Loucy (cell line): ENCODE measurements at regions not wholly inside any gene's neighbourhood (a gene's known extent, or its start where the extent isn't known, plus 50 kb on each side); places are given as distances from the start of the nearest gene placed in this dataset.

Experiments
- CTCF ChIP-seq: fragments of 200-600 bp; sonication (generic); conservative IDR thresholded peaks from 2 replicates; pipeline ENCODE4 v1.5.1; 2014; ENCODE audit warnings: mild to moderate bottlenecking, antibody characterized with exemption, low read length
- EZH2phosphoT487 ChIP-seq: fragments of 200-600 bp; IDR thresholded peaks from 2 replicates; pipeline ENCODE4 v1.6.1; 2018; ENCODE audit warnings: antibody characterized with exemption, mild to moderate bottlenecking, moderate library complexity, borderline replicate concordance

- no peak for TF ChIP-seq CTCF
- TF ChIP-seq EZH2phosphoT487: no peak
These were observed 424.0 kb downstream of the CDH2 start for GRCh38 chr18:27752944-27753343.
